AG09309 (cell line): ENCODE measurements at regions not wholly inside any gene's neighbourhood (a gene's known extent, or its start where the extent isn't known, plus 50 kb on each side); places are given as distances from the start of the nearest gene placed in this dataset.
"Not testable (repeated sequence)": the region's sequence is repeated elsewhere in the genome, so short reads cannot be mapped to it uniquely, and the experiment has no call there.

Experiments used
- DNase-seq: peaks from one replicate; pipeline ENCODE4 v3.0.0-alpha.2; 2010; ENCODE audit warnings: low read depth
- H3K4me3 ChIP-seq: 2 replicates; pipeline ENCODE4 v1.5.1; 2011; ENCODE audit warnings: mild to moderate bottlenecking, low read depth, low read length, moderate library complexity; ENCODE audit not compliant: control insufficient read depth
- TF ChIP-seq, protein P1 (sequence below): IDR thresholded peaks from 2 replicates; pipeline ENCODE4 v1.5.1; 2011; ENCODE audit warnings: mild to moderate bottlenecking, low read depth, low read length, inconsistent platforms; ENCODE audit not compliant: insufficient read depth, control insufficient read depth; ENCODE audit errors: missing control alignments

DNA sequence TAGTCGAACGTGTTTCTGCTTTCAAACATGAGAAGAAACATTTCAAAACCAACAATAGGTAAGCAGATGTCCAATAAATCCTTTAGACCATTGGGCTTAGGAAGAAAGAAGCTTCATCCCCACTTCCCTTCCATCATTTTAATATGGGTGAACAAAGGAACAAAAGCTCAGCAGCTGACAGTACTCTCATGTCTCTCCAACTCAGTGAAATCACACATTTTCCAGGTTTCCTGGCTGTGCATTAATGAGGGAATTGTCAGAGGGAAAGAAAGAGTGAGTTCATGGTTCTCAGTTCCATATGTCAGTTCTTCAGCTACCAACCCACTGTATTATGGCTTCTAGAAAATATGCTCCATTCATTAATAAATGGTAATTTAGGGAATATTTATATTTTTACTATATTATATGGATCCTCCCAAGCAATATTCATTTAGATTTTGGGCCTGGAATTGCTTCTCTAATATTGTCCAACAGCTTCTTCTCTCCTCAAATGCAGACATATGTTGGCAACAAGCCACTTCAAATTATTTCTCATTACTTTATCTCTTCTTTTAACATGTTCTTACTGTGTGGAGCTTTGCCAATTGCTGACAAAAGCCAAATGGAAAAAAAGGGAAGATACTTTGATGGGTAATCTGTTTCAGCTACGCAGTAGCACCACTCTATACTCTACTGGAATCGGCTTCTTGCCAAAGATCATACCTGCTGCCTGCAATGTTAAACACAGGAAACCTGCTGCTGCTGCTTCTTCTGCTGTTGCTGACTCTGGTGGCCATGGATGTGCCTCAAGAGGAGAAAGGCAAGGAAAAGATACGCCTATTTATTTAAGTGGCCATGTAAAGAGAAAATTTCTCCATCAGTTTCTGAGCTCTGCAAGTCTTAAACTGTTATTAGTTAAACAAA is 1757.6 kb downstream of the ARAP2 start:
- TF ChIP-seq, protein P1, sequence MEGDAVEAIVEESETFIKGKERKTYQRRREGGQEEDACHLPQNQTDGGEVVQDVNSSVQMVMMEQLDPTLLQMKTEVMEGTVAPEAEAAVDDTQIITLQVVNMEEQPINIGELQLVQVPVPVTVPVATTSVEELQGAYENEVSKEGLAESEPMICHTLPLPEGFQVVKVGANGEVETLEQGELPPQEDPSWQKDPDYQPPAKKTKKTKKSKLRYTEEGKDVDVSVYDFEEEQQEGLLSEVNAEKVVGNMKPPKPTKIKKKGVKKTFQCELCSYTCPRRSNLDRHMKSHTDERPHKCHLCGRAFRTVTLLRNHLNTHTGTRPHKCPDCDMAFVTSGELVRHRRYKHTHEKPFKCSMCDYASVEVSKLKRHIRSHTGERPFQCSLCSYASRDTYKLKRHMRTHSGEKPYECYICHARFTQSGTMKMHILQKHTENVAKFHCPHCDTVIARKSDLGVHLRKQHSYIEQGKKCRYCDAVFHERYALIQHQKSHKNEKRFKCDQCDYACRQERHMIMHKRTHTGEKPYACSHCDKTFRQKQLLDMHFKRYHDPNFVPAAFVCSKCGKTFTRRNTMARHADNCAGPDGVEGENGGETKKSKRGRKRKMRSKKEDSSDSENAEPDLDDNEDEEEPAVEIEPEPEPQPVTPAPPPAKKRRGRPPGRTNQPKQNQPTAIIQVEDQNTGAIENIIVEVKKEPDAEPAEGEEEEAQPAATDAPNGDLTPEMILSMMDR: no peak
- H3K4me3 ChIP-seq: no peak overlapping the region
- no peak for DNase-seq

- TF ChIP-seq, protein P1: no peak
- H3K4me3 ChIP-seq: no peak overlapping the region
- no peak for DNase-seq
These were observed 1751.9 kb downstream of the ARAP2 start for GRCh38 chr4:34492414-34492813.

DNA sequence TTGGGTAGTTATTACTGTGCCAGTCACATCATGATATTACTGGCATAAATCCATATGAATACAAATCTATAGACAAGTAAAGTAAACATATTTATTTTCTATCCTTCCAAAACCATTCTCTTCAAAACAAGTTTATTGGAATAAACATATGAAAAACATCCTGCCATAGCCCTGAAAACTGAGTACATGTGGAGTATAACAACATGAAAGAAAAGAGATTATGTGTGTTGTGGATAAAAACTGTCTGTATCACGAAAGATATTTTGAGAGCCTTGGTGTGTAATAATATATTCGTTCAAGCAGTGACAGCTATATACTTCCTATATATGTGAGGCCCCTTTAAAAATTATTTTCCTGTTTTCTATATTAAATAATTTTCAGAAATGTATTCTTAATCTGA is 1742.2 kb downstream of the ARAP2 start:
- H3K4me3 ChIP-seq: no peak overlapping the region
- no peak for DNase-seq
- TF ChIP-seq, protein P1: no peak

DNA sequence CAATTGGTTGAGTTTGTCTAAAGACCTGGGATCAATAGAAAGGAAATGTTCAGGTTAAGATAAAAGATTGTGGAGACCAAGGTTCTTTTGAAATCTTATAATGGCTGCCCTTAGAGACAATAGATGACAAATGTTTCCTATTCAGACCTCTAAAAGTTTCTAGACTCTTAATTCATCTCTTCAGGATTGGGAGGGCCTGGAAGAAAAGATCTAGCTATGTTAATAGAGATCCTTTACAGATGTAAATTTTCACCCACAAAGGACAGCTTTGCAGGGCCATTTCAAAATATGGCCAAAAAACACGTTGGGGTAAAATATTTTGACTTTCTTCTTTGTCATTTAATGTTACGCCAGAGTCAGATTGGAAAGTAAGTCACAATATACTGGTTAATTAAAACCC is 1739.6 kb downstream of the ARAP2 start:
- DNase-seq, H3K4me3 ChIP-seq: not testable (repeated sequence)

DNA sequence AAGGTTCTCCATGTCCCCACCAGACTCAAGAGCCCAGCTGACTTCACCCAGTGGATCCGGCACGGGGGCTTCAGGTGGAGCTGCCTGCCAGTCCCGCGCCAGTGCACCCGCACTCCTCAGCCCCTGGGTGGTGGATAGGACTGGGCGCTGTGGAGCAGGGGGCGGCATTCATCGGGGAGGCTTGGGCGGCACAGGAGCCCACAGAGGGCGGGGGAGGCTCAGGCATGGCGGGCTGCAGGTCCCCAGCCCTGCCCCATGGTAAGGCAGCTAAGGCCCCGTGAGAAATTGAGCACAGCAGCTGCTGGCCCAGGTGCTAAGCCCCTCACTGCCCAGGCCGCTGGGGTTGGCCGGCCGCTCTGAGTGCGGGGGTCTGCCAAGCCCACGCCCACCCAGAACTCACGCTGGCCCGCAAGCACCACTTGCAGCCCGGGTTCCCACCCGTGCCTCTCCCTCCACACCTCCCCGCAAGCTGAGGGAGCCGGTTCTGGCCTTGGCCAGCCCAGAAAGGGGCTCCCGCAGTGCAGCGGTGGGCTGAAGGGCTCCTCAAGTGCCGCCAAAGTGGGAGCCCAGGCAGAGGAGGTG is 1737.7 kb downstream of the ARAP2 start:
- not testable (repeated sequence) for DNase-seq

GRCh38 chr4:34512616-34513015 is 1731.7 kb downstream of the ARAP2 start:
- H3K4me3 ChIP-seq: no peak overlapping the region
- TF ChIP-seq, protein P1: no peak
- DNase-seq: no peak

More for the DNA sequence above, 1737.7 kb downstream of the ARAP2 start:
- not testable (repeated sequence) for H3K4me3 ChIP-seq

GRCh38 chr4:34516524-34516923 is 1727.8 kb downstream of the ARAP2 start:
- no peak for DNase-seq
- no peak overlapping the region for H3K4me3 ChIP-seq
- TF ChIP-seq, protein P1: no peak
